SKM-1 treated with dmso at 0.1 percent for 144 hours (cell line): ENCODE measurements at regions not wholly inside any gene's neighbourhood (a gene's known extent, or its start where the extent isn't known, plus 50 kb on each side); places are given as distances from the start of the nearest gene placed in this dataset.

Experiments
- DNase-seq: peaks from one replicate; lab custom pipeline; 2025; ENCODE audit not compliant: unreplicated experiment; lab: John Stamatoyannopoulos, UW

- DNase-seq: no peak
These were observed 100.6 kb upstream of the MGMT start for GRCh38 chr10:129366450-129366849.

GRCh38 chr10:129369566-129369965 lies 97.5 kb upstream of the MGMT start:
- DNase-seq: no peak

- no peak for DNase-seq
These were observed 95.5 kb upstream of the MGMT start for GRCh38 chr10:129371541-129371940.

- DNase-seq: no peak
These were observed 94.9 kb upstream of the MGMT start for GRCh38 chr10:129372172-129372571.

- no peak for DNase-seq
These were observed 93.8 kb upstream of the MGMT start for GRCh38 chr10:129373231-129373630.

- DNase-seq: no peak
These were observed 93.3 kb upstream of the MGMT start for GRCh38 chr10:129373718-129374117.

- DNase-seq: no peak
These were observed 91.9 kb upstream of the MGMT start for GRCh38 chr10:129375171-129375570.

- DNase-seq: no peak
These were observed 91.1 kb upstream of the MGMT start for GRCh38 chr10:129375912-129376311.

GRCh38 chr10:129380279-129380678 lies 86.8 kb upstream of the MGMT start:
- DNase-seq: no peak

GRCh38 chr10:129381741-129382140 lies 85.3 kb upstream of the MGMT start:
- DNase-seq: no peak

GRCh38 chr10:129382401-129382800 lies 84.6 kb upstream of the MGMT start:
- no peak for DNase-seq

- no peak for DNase-seq
These were observed 83.4 kb upstream of the MGMT start for GRCh38 chr10:129383651-129384050.

- no peak for DNase-seq
These were observed 81.4 kb upstream of the MGMT start for GRCh38 chr10:129385600-129385999.

- no peak for DNase-seq
These were observed 80.4 kb upstream of the MGMT start for GRCh38 chr10:129386415-129387257.

GRCh38 chr10:129387258-129387525 lies 79.8 kb upstream of the MGMT start:
- no peak for DNase-seq

- no peak for DNase-seq
These were observed 78.6 kb upstream of the MGMT start for GRCh38 chr10:129388435-129388834.

- DNase-seq: no peak
These were observed 77.8 kb upstream of the MGMT start for GRCh38 chr10:129389194-129389593.

GRCh38 chr10:129390147-129390546 lies 76.9 kb upstream of the MGMT start:
- DNase-seq: no peak

GRCh38 chr10:129390726-129391125 lies 76.3 kb upstream of the MGMT start:
- no peak for DNase-seq

GRCh38 chr10:129391464-129391863 lies 75.6 kb upstream of the MGMT start:
- no peak for DNase-seq

- no peak for DNase-seq
These were observed 74.2 kb upstream of the MGMT start for GRCh38 chr10:129392855-129393254.

- no peak for DNase-seq
These were observed 73.2 kb upstream of the MGMT start for GRCh38 chr10:129393812-129394211.
